Umbilical cord (tissue), 1 donor: ENCODE measurements at regions not wholly inside any gene's neighbourhood (a gene's known extent, or its start where the extent isn't known, plus 50 kb on each side); places are given as distances from the start of the nearest gene placed in this dataset.

Source experiments
- DNase-seq: peaks from one replicate; pipeline ENCODE4 v3.0.0-alpha.2; 2015; ENCODE audit warnings: low spot score

- DNase-seq = no peak
These were observed 167.5 kb upstream of the FREM2 start for GRCh38 chr13:38519229-38519911.

GRCh38 chr13:38520041-38520440, 166.8 kb upstream of the FREM2 start:
- no peak for DNase-seq

DNA sequence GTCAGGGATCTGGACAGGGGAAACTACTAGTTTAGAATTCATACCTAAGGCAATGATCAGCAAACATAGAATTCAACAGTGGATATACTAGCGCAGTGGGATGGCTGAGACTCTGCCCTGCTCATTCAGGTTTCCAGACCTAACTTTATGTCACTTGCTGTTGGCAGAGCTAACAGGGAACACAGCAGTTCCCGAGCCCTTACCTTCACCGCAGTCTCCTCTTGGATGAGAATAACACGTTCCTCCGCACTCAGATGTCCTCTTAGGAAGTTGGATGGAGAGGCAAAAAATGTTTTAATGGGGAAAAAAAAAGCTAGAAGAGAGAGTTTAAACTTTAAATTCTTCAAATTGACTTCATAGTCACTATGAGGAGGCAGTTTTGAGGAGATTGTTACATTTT, 159.7 kb upstream of the FREM2 start:
- DNase-seq = no peak

DNA sequence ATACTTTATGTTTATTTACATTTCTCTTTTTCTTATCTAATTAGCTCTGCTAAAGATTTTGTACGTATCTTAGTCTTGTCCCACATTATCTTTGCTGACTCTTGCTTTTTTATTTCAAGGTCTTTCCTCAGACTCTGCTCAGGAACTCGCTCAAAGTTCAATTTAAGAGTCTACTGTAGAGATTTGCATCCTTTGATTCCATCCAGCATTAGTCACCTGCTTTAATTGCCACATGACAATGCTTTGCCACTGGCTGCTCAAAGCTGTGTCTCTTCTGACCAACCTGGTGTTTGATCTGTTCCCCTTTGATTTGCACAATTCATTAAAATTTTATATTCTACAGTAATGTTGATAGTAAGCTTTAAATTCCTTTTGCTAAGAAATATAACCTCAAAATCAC, 157.9 kb upstream of the FREM2 start:
- DNase-seq = no peak

DNA sequence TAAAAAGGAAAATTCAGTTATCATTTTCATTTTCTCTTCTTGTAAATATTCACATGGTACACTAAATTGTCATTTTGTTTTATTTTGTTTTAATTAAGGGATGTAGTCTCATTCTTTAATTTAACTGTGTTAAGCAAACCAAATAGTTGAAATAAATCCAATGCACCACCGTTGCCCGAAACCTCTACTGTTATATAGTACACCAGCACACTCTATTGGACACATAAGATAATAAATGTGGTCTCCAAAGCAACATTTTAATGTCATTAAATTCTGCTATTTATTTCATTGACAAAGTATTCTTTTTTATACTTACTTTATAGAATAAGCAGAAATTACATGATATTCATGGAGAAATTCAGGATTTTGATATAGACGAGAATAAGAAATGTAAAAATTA, 156.4 kb upstream of the FREM2 start:
- peak; percentile 27 for DNase-seq

GRCh38 chr13:38535261-38535660, 151.6 kb upstream of the FREM2 start:
- no peak for DNase-seq

- no peak for DNase-seq
These were observed 149.8 kb upstream of the FREM2 start for GRCh38 chr13:38537051-38537450.

- DNase-seq = no peak
These were observed 148.5 kb upstream of the FREM2 start for GRCh38 chr13:38538422-38538821.

GRCh38 chr13:38539632-38540031, 147.2 kb upstream of the FREM2 start:
- DNase-seq = no peak

DNA sequence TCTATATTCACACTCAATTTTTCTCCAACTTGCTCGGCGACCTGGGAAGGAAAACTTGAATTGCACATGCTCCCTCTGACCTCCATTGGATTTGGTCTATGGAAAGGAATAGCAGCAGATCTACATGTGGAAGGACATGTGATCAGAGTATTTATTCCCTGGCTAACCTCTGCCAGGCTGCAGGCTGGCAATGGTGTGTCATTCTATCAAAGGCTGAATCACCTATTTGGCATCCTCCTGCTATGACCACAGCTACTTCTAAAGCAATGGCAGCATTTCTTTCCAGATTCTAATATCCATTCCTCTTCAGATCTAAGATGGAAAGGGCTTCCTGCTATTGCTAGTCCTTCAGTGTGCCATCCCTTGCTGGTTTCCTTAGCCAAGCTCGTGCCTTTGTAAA, 144.3 kb upstream of the FREM2 start:
- DNase-seq = no peak

DNA sequence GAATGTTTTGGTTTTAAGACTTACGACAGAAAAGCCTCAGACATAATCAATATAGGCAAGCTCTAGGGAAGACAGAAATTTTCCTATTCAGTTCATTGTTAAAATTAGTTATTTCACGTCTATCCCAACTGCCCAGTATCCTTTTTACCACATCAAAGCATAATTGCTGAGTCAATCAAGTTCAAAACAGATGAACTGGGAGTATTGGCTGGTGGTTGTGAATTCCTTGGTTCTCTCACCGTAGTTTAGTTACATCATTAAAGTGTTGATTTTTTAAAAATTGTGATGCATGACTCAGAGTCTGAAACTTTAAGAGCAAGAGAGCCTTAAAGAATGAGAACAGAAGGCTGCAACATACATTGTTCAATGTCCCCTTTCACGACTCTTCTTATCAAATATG, 143.3 kb upstream of the FREM2 start:
- no peak for DNase-seq

DNA sequence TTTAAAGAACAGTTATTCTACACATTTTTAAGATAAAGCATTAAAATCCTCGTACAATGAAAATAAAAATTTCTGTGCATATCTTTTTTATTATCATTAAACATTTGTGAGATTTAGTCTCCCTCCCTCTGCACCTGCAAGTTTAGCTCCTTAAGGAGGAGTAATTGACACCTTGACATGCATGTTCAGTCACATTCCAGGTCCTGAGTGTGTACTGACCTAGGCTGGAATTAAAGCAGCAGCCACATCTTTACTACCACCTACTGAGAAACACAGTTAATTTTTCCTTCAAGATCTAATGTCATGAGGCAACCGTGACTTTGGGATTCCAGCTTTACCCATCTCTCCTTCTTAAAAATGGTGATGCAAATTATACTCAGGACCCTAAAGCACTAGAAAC, 123.1 kb upstream of the FREM2 start:
- no peak for DNase-seq

GRCh38 chr13:38564256-38565150, 122.4 kb upstream of the FREM2 start:
- DNase-seq = no peak

DNA sequence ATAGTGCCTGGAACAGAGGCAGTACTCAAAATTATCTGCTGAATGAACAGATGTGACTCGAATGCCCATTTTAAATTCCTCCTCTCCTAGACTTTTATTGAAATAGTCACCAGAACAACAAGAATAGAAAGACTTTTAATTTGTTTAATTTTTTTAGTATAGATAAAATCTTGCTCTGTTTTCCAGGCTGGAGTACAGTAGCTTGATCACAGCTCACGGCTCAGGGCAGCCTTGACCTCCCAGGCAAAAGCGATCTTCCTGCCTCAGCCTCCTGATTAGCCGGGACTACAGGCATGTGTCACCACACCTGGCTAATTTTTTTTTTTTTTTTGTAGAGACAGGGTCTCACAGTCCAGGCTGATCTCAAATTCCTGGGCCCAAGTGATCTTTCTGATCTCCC, 120.9 kb upstream of the FREM2 start:
- DNase-seq = no peak

DNA sequence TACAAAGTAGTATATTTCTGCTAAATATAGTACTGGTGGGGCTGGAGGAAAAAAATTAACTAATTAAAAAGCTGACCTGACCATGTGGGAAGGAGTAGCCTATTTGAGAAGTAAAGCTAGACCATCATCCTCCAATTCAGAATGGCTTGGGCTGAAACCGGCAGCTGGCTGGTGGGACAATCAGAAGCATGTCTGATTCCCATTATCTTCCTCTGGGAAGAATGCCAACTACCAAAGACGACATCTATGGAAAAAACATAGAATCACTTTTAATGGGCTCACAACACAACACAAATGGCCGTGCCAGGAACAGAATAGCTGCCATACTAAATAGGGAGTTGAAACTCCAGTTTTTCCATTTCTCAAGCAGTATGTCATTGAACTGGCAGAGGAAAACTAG, 120.4 kb upstream of the FREM2 start:
- DNase-seq = no peak

DNA sequence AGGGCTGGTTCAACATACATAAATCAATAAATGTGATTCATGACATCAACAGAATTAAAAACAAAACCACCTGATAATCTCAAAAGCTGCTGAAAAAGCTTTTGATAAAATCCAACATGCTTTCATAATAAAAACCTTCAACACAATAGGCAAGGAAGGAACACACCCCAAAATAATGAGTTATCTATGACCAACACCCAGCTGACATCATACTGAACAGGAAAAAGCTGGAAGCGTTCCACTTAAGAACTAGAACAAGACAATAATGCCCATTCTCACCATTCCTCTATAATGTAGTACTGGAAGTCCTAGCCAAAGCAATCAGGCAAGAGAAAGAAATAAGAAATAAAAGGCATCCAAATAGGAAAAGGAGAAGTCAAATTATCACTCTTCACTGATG, 116.2 kb upstream of the FREM2 start:
- no peak for DNase-seq

GRCh38 chr13:38575427-38575826, 111.5 kb upstream of the FREM2 start:
- DNase-seq = no peak

GRCh38 chr13:38577048-38577447, 109.8 kb upstream of the FREM2 start:
- DNase-seq = no peak

- peak; percentile 65 for DNase-seq
These were observed 104.7 kb upstream of the FREM2 start for GRCh38 chr13:38582133-38582532.

- no peak for DNase-seq
These were observed 96.6 kb upstream of the FREM2 start for GRCh38 chr13:38590230-38590629.

DNA sequence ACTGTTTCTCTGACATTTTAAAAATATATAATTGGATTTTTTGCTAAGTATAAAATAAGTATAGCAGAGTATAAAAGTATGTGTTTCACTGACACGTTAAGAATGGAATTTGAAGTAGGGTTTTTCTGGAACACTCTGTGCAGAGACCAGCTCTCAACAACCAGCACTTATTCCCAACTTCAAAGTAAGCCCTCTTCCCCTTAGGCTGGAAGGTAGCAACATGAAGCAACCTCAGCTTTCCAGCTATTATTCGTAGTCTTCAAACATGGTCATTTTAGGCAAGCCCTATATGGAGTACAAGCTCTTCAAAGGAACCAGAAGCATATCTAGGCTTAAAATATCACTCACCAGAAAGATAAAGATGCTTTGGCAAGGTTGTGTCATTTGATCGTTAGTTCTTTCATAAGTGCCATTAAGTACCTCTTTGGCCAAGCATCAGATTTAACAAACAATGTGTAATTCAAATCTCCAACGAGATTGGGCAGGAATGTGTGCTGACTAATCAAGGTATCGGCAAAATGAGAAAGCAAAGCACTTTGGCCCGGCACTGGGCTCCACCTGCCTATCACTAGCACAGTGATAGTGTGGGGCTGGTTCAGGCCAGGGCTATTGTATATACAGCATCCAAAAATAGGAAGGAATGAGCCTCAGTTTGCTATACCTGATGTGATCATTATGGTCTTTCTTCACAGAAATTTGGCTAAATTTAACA, 95.9 kb upstream of the FREM2 start:
- no peak for DNase-seq

DNA sequence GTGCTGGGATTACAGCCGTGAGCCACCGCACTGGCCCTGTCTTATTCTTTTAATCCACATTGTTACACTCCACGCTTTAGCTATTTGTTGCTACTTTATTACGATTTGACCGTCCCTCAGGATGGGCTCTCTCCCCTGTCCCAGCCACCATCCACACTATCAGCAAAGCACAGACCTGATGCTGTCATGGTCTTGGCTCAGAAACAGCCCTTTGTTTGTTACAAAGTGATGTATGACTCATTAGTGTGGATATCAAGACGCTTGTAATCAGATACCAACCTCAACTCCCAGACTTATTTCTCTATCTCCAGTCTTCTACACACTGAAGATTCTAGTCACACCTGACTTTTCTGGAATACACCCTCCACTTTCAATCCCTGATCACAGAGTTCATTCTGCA, 84.6 kb upstream of the FREM2 start:
- no peak for DNase-seq
